C4-2B (cell line): ENCODE measurements at regions not wholly inside any gene's neighbourhood (a gene's known extent, or its start where the extent isn't known, plus 50 kb on each side); places are given as distances from the start of the nearest gene placed in this dataset.

Experiments
- CTCF ChIP-seq: fragments of 450-650 bp; conservative IDR thresholded peaks from 2 replicates; pipeline ENCODE4 v1.5.1; 2017; ENCODE audit warnings: mild to moderate bottlenecking
- ZFX ChIP-seq: fragments of 450-650 bp; IDR thresholded peaks from 2 replicates; pipeline ENCODE4 v1.6.1; 2017

- TF ChIP-seq CTCF (no peak), ZFX (no peak)
Measured at GRCh38 chr6:8814440-8815000, 379.2 kb upstream of the SLC35B3 start.
